GM23338 (cell line): ENCODE measurements at regions not wholly inside any gene's neighbourhood (a gene's known extent, or its start where the extent isn't known, plus 50 kb on each side); places are given as distances from the start of the nearest gene placed in this dataset.

ENCODE experiments used
- CREB1 ChIP-seq: fragments of 250-450 bp; sonication (Bioruptor Pico); IDR thresholded peaks from 2 replicates; pipeline ENCODE4 v1.5.0; 2020; ENCODE audit warnings: low read depth, mild to moderate bottlenecking, moderate library complexity
- CTCF ChIP-seq, 2 experiments: fragments of 200-600 bp in 1 of 2; sonication (generic) in 1 of 2; conservative IDR thresholded peaks; 2 replicates each; pipeline versions ENCODE4 v1.5.1 to v1.6.1; 2016 to 2017; ENCODE audit warnings: antibody characterized with exemption in 2 of 2, low read depth in 2 of 2, mild to moderate bottlenecking in 2 of 2, moderate library complexity in 1 of 2
- ETS1 ChIP-seq: IDR thresholded peaks from 2 replicates; pipeline ENCODE4 v1.6.1; 2016; ENCODE audit warnings: antibody characterized with exemption
- EZH2 ChIP-seq: fragments of 200-600 bp; sonication (generic); IDR thresholded peaks from one replicate; pipeline ENCODE4 v1.8.0; 2017; ENCODE audit warnings: antibody characterized with exemption, mild to moderate bottlenecking, low read depth; ENCODE audit not compliant: unreplicated experiment
- JUNB ChIP-seq: IDR thresholded peaks from one replicate; pipeline ENCODE4 v1.6.1; 2016; ENCODE audit warnings: antibody characterized with exemption; ENCODE audit not compliant: unreplicated experiment
- POLR2AphosphoS5 ChIP-seq: IDR thresholded peaks from 2 replicates; pipeline ENCODE4 v1.6.1; 2016; ENCODE audit warnings: antibody characterized with exemption, low read depth

- no peak for TF ChIP-seq CTCF (conservative IDR thresholded peaks at IDR 0.05; ENCODE audit: low read depth in 2 of 2)
- TF ChIP-seq CREB1 (CRISPR knock-in tag): no peak
- TF ChIP-seq JUNB: no peak
- no peak for TF ChIP-seq POLR2AphosphoS5
- TF ChIP-seq EZH2: no peak
- no peak for TF ChIP-seq ETS1
These were observed 297.8 kb downstream of the KLF6 start for GRCh38 chr10:3487228-3487627.
